Subcutaneous abdominal adipose tissue (tissue), 5 donors: ENCODE measurements at regions not wholly inside any gene's neighbourhood (a gene's known extent, or its start where the extent isn't known, plus 50 kb on each side); places are given as distances from the start of the nearest gene placed in this dataset.
"Not testable (repeated sequence)": the region's sequence is repeated elsewhere in the genome, so short reads cannot be mapped to it uniquely, and the experiment has no call there.

Experiments used
- H3K27ac ChIP-seq: one replicate; pipeline ENCODE4 v1.7.0; 2013; ENCODE audit warnings: low read depth, mild to moderate bottlenecking, inconsistent platforms, low read length, moderate library complexity
- H3K27me3 ChIP-seq, 5 donors: one replicate each; pipeline ENCODE4 v1.7.0; 2013; ENCODE audit warnings: low read length in 5 of 5, inconsistent platforms in 1 of 5; ENCODE audit not compliant: control insufficient read depth in 5 of 5, insufficient read depth in 4 of 5
- H3K36me3 ChIP-seq, 5 donors: one replicate each; pipeline ENCODE4 v1.7.0; 2013; ENCODE audit warnings: low read length in 5 of 5; ENCODE audit not compliant: control insufficient read depth in 5 of 5, insufficient read depth in 5 of 5
- H3K4me1 ChIP-seq, 5 donors: one replicate each; pipeline ENCODE4 v1.7.0; 2013; ENCODE audit warnings: low read length in 5 of 5, mild to moderate bottlenecking in 3 of 5, moderate library complexity in 1 of 5; ENCODE audit not compliant: control insufficient read depth in 5 of 5, insufficient read depth in 5 of 5
- H3K4me3 ChIP-seq, 5 donors: one replicate each; pipeline ENCODE4 v1.7.0; 2013; ENCODE audit warnings: low read length in 5 of 5, low read depth in 1 of 5
- H3K9ac ChIP-seq, 5 donors: one replicate each; pipeline ENCODE4 v1.7.0; 2013; ENCODE audit warnings: low read length in 5 of 5, mild to moderate bottlenecking in 4 of 5, moderate library complexity in 3 of 5
- H3K9me3 ChIP-seq, 5 donors: one replicate each; pipeline ENCODE4 v1.7.0; 2013; ENCODE audit warnings: low read length in 5 of 5; ENCODE audit not compliant: control insufficient read depth in 5 of 5
- donor health status: healthy.
- donor health status: healthy.
- donor health status: healthy.
- donor health status: healthy.
- donor health status: healthy.

DNA sequence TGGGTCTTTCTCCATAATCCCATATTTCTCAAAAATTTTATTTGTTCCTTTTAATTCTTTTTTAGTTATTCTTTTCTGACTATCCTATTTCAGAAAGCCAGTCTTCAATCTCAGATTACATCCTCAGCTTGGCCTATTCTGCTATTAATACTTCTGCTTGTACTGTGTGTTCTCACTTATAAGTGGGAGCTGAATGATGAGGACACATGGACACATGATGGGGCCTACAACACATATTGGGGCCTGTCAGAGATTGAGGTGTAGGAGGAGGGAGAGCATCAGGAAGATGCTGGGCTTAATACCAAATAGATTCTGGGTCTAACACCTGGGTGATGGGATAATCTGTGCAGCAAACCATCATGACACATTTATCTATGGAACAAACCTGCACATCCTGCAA, 82.3 kb downstream of the MAGEE1 start:
- Histone ChIP-seq H3K4me3 (no peak overlapping the region), H3K27ac (no peak overlapping the region), H3K9ac (no peak overlapping the region), H3K36me3 (no peaks in the 10 kb centered on the region), H3K27me3 (peaks cover 0 to 7% (median 4%) of the 10 kb centered on the region in 5 donors), H3K9me3 (peaks cover 0 to 2% (median 0%) of the 10 kb centered on the region in 5 donors), H3K4me1 (no peaks in the 10 kb centered on the region)

GRCh38 chrX:76517544-76517943, 90.0 kb downstream of the MAGEE1 start:
- Histone ChIP-seq H3K4me3 (no peak overlapping the region), H3K27ac (no peak overlapping the region), H3K9ac (no peak overlapping the region), H3K36me3 (no peaks in the 10 kb centered on the region), H3K9me3 (peaks cover 3 to 26% (median 20%) of the 10 kb centered on the region in 5 donors), H3K4me1 (no peaks in the 10 kb centered on the region), H3K27me3 (peaks cover 0 to 8% (median 0%) of the 10 kb centered on the region in 5 donors)

DNA sequence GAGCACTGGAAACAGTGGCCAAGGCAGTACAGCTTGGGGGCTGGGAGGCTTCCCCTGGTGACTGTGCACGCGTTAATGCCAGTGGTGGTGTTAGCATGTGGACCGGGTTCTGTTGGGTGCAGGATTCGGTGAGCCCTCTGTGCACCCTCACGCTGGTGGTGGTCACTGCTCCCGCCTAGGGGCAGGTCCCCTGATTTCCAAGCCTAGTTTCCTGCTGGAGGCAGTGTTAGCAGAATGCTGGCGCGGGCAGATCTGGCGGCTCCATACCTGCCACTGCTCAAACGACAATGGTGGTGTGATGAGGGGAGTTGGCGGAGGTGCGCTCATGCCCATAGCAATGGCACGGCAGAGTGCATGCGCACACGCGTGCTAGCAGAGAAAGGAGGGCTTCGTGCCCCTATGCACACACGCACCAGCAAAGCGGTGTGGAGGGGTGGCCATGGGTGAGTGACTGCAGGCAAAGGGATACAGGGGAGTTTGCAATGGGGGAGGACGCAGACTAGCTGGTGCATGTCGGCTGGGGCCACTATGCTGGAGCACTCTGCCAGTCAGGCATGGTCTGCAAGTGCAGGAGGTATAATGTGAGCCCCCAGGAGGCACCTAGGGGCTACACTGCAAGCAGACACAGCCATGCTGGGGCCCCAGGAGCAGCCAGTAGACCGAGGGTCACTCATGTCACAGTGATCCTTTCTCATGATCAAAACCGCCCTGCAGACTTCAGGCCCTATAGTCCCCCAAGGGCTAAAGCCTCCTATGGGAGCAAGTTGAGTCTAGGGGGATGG, 93.0 kb downstream of the MAGEE1 start:
- no peaks in the 10 kb centered on the region for H3K36me3 ChIP-seq

GRCh38 chrX:76535675-76536074, 108.2 kb downstream of the MAGEE1 start:
- H3K27me3 ChIP-seq, H3K27ac ChIP-seq, H3K36me3 ChIP-seq, H3K4me1 ChIP-seq, H3K4me3 ChIP-seq, H3K9ac ChIP-seq: not testable (repeated sequence)
- peaks cover 0 to 21% (median 7%) of the 10 kb centered on the region in 5 donors for H3K9me3 ChIP-seq

More for the DNA sequence above, 93.0 kb downstream of the MAGEE1 start:
- Histone ChIP-seq H3K9ac (no peak overlapping the region), H3K27me3 (peaks cover 0 to 8% (median 0%) of the 10 kb centered on the region in 5 donors), H3K9me3 (peaks cover 3 to 29% (median 18%) of the 10 kb centered on the region in 5 donors), H3K4me3 (no peak overlapping the region), H3K27ac (no peak overlapping the region), H3K4me1 (no peaks in the 10 kb centered on the region)

DNA sequence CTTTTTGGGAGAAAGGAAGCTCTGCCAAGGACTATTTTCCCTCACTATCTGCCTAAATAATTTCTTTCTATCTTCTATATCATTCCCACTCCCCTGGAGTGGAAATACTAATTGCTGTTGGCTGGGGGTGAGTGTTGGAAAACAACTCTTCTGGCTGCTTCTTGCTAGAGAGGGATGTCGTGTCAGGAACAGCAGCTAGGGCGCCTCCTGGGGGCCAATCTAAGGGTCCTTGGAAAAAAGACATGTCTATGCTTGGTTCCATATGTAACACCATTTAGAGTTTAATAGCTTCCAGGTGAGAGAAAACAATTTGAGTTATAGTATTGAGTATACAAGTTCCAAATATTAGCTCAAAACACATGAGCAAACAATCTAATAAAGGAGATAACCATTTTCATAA, 111.3 kb downstream of the MAGEE1 start:
- Histone ChIP-seq H3K4me1 (no peaks in the 10 kb centered on the region), H3K9me3 (peaks cover 0 to 4% (median 0%) of the 10 kb centered on the region in 5 donors), H3K36me3 (no peaks in the 10 kb centered on the region), H3K4me3 (no peak overlapping the region), H3K27me3 (no peaks in the 10 kb centered on the region), H3K27ac (no peak overlapping the region), H3K9ac (no peak overlapping the region)

DNA sequence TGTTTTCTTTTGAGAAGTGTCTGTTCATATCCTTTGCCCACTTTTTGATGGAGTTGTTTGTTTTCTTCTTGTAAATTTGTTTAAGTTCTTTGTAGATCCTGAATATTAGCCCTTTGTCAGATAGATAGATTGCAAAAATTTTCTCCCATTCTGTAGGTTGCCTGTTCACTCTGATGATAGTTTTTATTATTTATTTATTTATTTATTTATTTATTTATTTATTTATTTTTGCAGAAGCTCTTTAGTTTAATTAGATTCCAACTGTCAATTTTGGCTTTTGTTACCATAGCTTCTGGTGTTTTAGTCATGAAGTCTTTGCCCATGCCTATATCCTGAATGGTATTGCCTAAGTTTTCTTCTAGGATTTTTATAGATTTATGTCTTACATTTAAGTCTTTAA, 115.9 kb downstream of the MAGEE1 start:
- H3K36me3 ChIP-seq, H3K4me1 ChIP-seq, H3K9me3 ChIP-seq, H3K9ac ChIP-seq, H3K4me3 ChIP-seq, H3K27ac ChIP-seq, H3K27me3 ChIP-seq: not testable (repeated sequence)

- no peaks in the 10 kb centered on the region for H3K4me1 ChIP-seq
- no peak overlapping the region for H3K27ac ChIP-seq
- peaks cover 7 to 24% (median 20%) of the 10 kb centered on the region in 5 donors for H3K9me3 ChIP-seq
- H3K36me3 ChIP-seq, result no peaks in the 10 kb centered on the region
- H3K27me3 ChIP-seq, result peaks cover 0 to 2% (median 0%) of the 10 kb centered on the region in 5 donors
- no peak overlapping the region for H3K4me3 ChIP-seq
- no peak overlapping the region for H3K9ac ChIP-seq
Observed at GRCh38 chrX:76550016-76550415, 122.5 kb downstream of the MAGEE1 start.

- Histone ChIP-seq H3K4me1 (no peaks in the 10 kb centered on the region), H3K36me3 (no peaks in the 10 kb centered on the region), H3K27ac (no peak overlapping the region), H3K9ac (no peak overlapping the region), H3K9me3 (peaks cover 11 to 59% (median 53%) of the 10 kb centered on the region in 5 donors), H3K4me3 (no peak overlapping the region), H3K27me3 (peaks cover 0 to 2% (median 0%) of the 10 kb centered on the region in 5 donors)
Observed at GRCh38 chrX:76555269-76555668, 127.8 kb downstream of the MAGEE1 start.

DNA sequence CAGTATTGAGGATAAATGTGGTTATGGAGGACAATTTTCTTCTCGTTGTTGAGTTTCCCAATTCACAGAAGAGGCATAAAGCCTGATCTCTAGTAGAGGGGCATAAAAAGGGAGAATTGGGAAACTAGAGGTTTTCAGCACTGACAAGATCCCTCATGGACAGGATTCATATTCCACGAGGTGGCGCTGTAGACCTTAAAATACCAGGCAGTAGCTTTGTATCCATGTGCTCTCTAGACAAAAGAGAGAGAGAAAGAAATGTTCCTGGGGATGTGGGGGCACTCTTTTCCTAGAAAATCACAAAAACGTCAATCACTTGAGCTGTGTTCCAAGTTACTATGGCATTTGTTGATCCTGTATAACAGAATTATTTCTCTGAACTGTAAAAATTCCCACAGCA, 128.3 kb downstream of the MAGEE1 start:
- Histone ChIP-seq H3K9me3 (peaks cover 11 to 59% (median 53%) of the 10 kb centered on the region in 5 donors), H3K36me3 (no peaks in the 10 kb centered on the region), H3K4me1 (no peaks in the 10 kb centered on the region), H3K4me3 (peak overlapping the region in 1 of 5 donors; percentile 34), H3K27ac (no peak overlapping the region), H3K9ac (no peak overlapping the region), H3K27me3 (no peaks in the 10 kb centered on the region)

DNA sequence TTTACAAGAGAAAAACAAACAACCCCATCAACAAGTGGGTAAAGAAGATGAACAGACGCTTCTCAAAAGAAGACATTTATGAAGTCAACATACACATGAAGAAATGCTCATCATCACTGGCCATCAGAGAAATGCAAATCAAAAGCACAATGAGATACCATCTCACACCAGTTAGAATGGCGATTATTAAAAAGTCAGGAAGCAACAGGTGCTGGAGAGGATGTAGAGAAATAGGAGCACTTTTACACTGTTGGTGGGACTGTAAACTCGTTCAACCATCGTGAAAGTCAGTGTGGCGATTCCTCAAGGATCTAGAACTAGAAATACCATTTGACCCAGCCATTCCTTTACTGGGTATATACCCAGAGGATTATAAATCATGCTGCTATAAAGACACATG, 137.3 kb downstream of the MAGEE1 start:
- not testable (repeated sequence) for H3K9ac ChIP-seq, H3K4me1 ChIP-seq, H3K36me3 ChIP-seq, H3K27ac ChIP-seq, H3K4me3 ChIP-seq, H3K27me3 ChIP-seq
- peaks cover 0 to 15% (median 9%) of the 10 kb centered on the region in 5 donors for H3K9me3 ChIP-seq
